K562 (cell line): ENCODE measurements at regions not wholly inside any gene's neighbourhood (a gene's known extent, or its start where the extent isn't known, plus 50 kb on each side); places are given as distances from the start of the nearest gene placed in this dataset.

Experiments used
- ATAC-seq: fragments of 200-7000 bp; cut with Tn5 transposase; 3 replicates; pipeline ENCODE4 v1.9.1; 2020; ENCODE audit warnings: moderate library complexity
- BruUV-seq: library from RNA; stranded (reverse); fragments of 400-500 nt; replicated peaks from 2 replicates; lab custom pipeline; 2021; lab: Mats Ljungman, UMichigan
- CTCF ChIA-PET: fragments of 300-600 bp; formaldehyde crosslinking; extraction: SDS; loops from one replicate; lab custom pipeline; 2021; ENCODE audit warnings: low intra/inter-chr PET ratio; lab: Yijun Ruan, JAX
- POLR2A ChIA-PET: fragments of 300-600, 350-650 bp; sonication (Branson Sonifier 250); formaldehyde crosslinking; extraction: SDS; loops from one replicate; lab custom pipeline; 2021; ENCODE audit warnings: antibody characterized with exemption, inconsistent platforms; lab: Yijun Ruan, JAX
- DNase-seq, 4 experiments: peaks; one replicate each; pipeline versions ENCODE4 v3.0.0 to v3.0.0-alpha.2; 2011 to 2018; ENCODE audit warnings: low spot score in 3 of 4, mixed read lengths in 3 of 4; ENCODE audit errors: extremely low read depth in 1 of 4
- FAIRE-seq: peaks from 2 replicates; lab custom pipeline; 2011; peaks lifted over from hg19 to GRCh38; lab: Jason Lieb, UNC
- H2AFZ ChIP-seq: 2 replicates; pipeline ENCODE4 v1.6.0; 2011; ENCODE audit warnings: low read depth, low read length, control low read depth, inconsistent platforms
- H3K27ac ChIP-seq: fragments of 200-600 bp; 3 replicates; pipeline ENCODE4 v1.8.0; 2011; ENCODE audit warnings: low read depth, mild to moderate bottlenecking, control low read depth, inconsistent platforms, low read length, moderate library complexity, mixed read lengths; ENCODE audit errors: extremely low read depth
- H3K27me3 ChIP-seq, 2 experiments: fragments of 300-600 bp in 1 of 2; 2 replicates in 1 of 2; 3 replicates in 1 of 2; pipeline versions ENCODE4 v1.6.0 to v1.8.0; 2011; ENCODE audit warnings: inconsistent platforms in 2 of 2, low read length in 2 of 2, mild to moderate bottlenecking in 1 of 2, mixed read lengths in 1 of 2, moderate library complexity in 1 of 2; ENCODE audit not compliant: control insufficient read depth in 2 of 2, insufficient read depth in 2 of 2
- H3K36me3 ChIP-seq: fragments of 300-600 bp; 3 replicates; pipeline ENCODE4 v1.8.0; 2011; ENCODE audit warnings: mild to moderate bottlenecking, low read length, inconsistent platforms; ENCODE audit not compliant: control insufficient read depth, insufficient read depth
- H3K4me1 ChIP-seq, 2 experiments: fragments of 200-600 bp in 1 of 2; replicated peaks in 1 of 2; 2 replicates in 1 of 2; 3 replicates in 1 of 2; pipeline versions ENCODE4 v1.5.1 to v1.8.0; 2011; ENCODE audit warnings: inconsistent platforms in 2 of 2, low read length in 2 of 2, mild to moderate bottlenecking in 1 of 2, mixed read lengths in 1 of 2, moderate library complexity in 1 of 2; ENCODE audit not compliant: control insufficient read depth in 2 of 2, insufficient read depth in 2 of 2
- H3K4me2 ChIP-seq: 2 replicates; pipeline ENCODE4 v1.6.1; 2011; ENCODE audit warnings: low read length, control low read depth, inconsistent platforms, mixed read lengths; ENCODE audit not compliant: insufficient read depth
- H3K4me3 ChIP-seq: fragments of 200-600 bp; sonication (generic), shearing (Covaris generic); 2 replicates; pipeline ENCODE4 v1.5.1; 2016; ENCODE audit warnings: control low read depth, inconsistent platforms
- H3K79me2 ChIP-seq: fragments of 200-600 bp; 3 replicates; pipeline ENCODE4 v1.8.0; 2011; ENCODE audit warnings: low read length, inconsistent platforms; ENCODE audit not compliant: control insufficient read depth, insufficient read depth
- H3K9ac ChIP-seq, 2 experiments: 2 replicates each; pipeline versions ENCODE4 v1.6.0 to v1.6.1; 2011; ENCODE audit warnings: low read depth in 2 of 2, low read length in 2 of 2, control low read depth in 1 of 2, inconsistent platforms in 1 of 2, mild to moderate bottlenecking in 1 of 2, mixed read lengths in 1 of 2; ENCODE audit not compliant: insufficient read depth in 1 of 2
- H3K9me1 ChIP-seq: one replicate; pipeline ENCODE4 v1.6.0; 2011; ENCODE audit warnings: inconsistent platforms, mild to moderate bottlenecking, low read length, moderate library complexity; ENCODE audit not compliant: control insufficient read depth, insufficient read depth
- H3K9me3 ChIP-seq: replicated peaks from 2 replicates; pipeline ENCODE4 v1.5.1; 2011; ENCODE audit warnings: low read depth, low read length, inconsistent platforms; ENCODE audit not compliant: control insufficient read depth, insufficient read depth
- H4K20me1 ChIP-seq: replicated peaks from 2 replicates; pipeline ENCODE4 v1.6.1; 2011; ENCODE audit warnings: low read length, inconsistent platforms, mixed read lengths; ENCODE audit not compliant: control insufficient read depth, insufficient read depth
- BRD9 ChIP-seq: fragments of 450-650 bp; IDR thresholded peaks from 2 replicates; pipeline ENCODE4 v1.6.1; 2018; ENCODE audit warnings: low read depth; ENCODE audit not compliant: partially characterized antibody
- GTF2A2 ChIP-seq: IDR thresholded peaks from 2 replicates; pipeline ENCODE4 v1.6.1; 2016; ENCODE audit warnings: mild to moderate bottlenecking, missing genetic modification characterization, missing compliant biosample characterization
- HMGXB4 ChIP-seq: sonication (generic); formaldehyde crosslinking; IDR thresholded peaks from 2 replicates; pipeline ENCODE4 v1.8.1; 2023; ENCODE audit warnings: mild to moderate bottlenecking, missing genetic modification reagents
- IRF1 ChIP-seq: sonication (generic); formaldehyde crosslinking; IDR thresholded peaks from 2 replicates; pipeline ENCODE4 v1.8.0; 2022; ENCODE audit warnings: missing genetic modification reagents, mild to moderate bottlenecking, borderline replicate concordance
- LEF1 ChIP-seq: fragments of 450-650 bp; IDR thresholded peaks from 2 replicates; pipeline ENCODE4 v1.6.1; 2016; ENCODE audit warnings: mild to moderate bottlenecking
- NCOA6 ChIP-seq: fragments of 450-650 bp; IDR thresholded peaks from 2 replicates; pipeline ENCODE4 v1.6.1; 2017; ENCODE audit warnings: mild to moderate bottlenecking
- NFE2 ChIP-seq: IDR thresholded peaks from 2 replicates; pipeline ENCODE4 v1.6.1; 2014; ENCODE audit warnings: antibody characterized with exemption, low read depth
- NR2C1 ChIP-seq, 2 experiments: fragments of 450-650 bp; IDR thresholded peaks; 2 replicates each; pipeline ENCODE4 v1.6.1; 2017; ENCODE audit warnings: mild to moderate bottlenecking in 2 of 2, antibody characterized with exemption in 1 of 2, inconsistent platforms in 1 of 2, missing compliant biosample characterization in 1 of 2, missing genetic modification characterization in 1 of 2
- NUFIP1 ChIP-seq: fragments of 450-650 bp; IDR thresholded peaks from 2 replicates; pipeline ENCODE4 v1.6.1; 2018; ENCODE audit not compliant: partially characterized antibody
- OTX1 ChIP-seq: fragments of 450-650 bp; formaldehyde crosslinking; IDR thresholded peaks from 2 replicates; pipeline ENCODE4 v1.4.0; 2022; ENCODE audit warnings: mild to moderate bottlenecking
- SREBF1 ChIP-seq: fragments of 150-350 bp; IDR thresholded peaks from 2 replicates; pipeline ENCODE4 v1.6.1; 2014; ENCODE audit warnings: antibody characterized with exemption, low read depth, low read length, borderline replicate concordance
- SRF ChIP-seq, 2 experiments: fragments of 250-450, 450-650 bp in 1 of 2; sonication (Bioruptor Pico) in 1 of 2; sonication (generic) in 1 of 2; formaldehyde crosslinking; IDR thresholded peaks; 2 replicates each; pipeline versions ENCODE4 v1.5.0 to v1.5.1; 2020 to 2022; ENCODE audit warnings: mild to moderate bottlenecking in 1 of 2, missing genetic modification reagents in 1 of 2
- TOE1 ChIP-seq, 2 experiments: fragments of 450-650 bp in 1 of 2; sonication (generic) in 1 of 2; formaldehyde crosslinking in 1 of 2; IDR thresholded peaks; 2 replicates each; pipeline versions ENCODE4 v1.7.1 to v1.8.0; 2016 to 2022; ENCODE audit warnings: borderline replicate concordance in 2 of 2, mild to moderate bottlenecking in 2 of 2, antibody characterized with exemption in 1 of 2, inconsistent platforms in 1 of 2, low read depth in 1 of 2, missing genetic modification reagents in 1 of 2, moderate library complexity in 1 of 2
- TRIM24 ChIP-seq, 2 experiments: fragments of 450-650 bp; IDR thresholded peaks; 2 replicates each; pipeline ENCODE4 v1.6.1; 2016
- ZFP30 ChIP-seq: fragments of 250-450 bp; sonication (Bioruptor Pico); IDR thresholded peaks from 2 replicates; pipeline ENCODE4 v1.8.0; 2022; ENCODE audit warnings: moderate library complexity, mild to moderate bottlenecking, inconsistent platforms, borderline replicate concordance
- ZNF140 ChIP-seq: fragments of 250-450 bp; sonication (Bioruptor Pico); IDR thresholded peaks from 2 replicates; pipeline ENCODE4 v1.8.0; 2021; ENCODE audit warnings: moderate library complexity, mild to moderate bottlenecking, inconsistent platforms
- ZNF174 ChIP-seq: fragments of 250-450 bp; sonication (Bioruptor Pico); IDR thresholded peaks from 2 replicates; pipeline ENCODE4 v1.4.0; 2020; ENCODE audit warnings: mild to moderate bottlenecking
- ZNF785 ChIP-seq: fragments of 250-450 bp; sonication (Bioruptor Pico); IDR thresholded peaks from 2 replicates; pipeline ENCODE4 v1.4.0; 2020; ENCODE audit warnings: mild to moderate bottlenecking
- WGBS: fragments of 100-300 bp; shearing (Covaris generic); methylation state at CpG from one replicate; pipeline ENCODE4 v1.1.6; 2016; ENCODE audit warnings: low coverage, mixed read lengths; ENCODE audit not compliant: insufficient coverage; ENCODE audit errors: missing lambda C conversion rate; 5-methylcytosine and 5-hydroxymethylcytosine counted together
- in situ Hi-C: fragments of 300-500 bp; cut with MboI; formaldehyde crosslinking; loops from 4 replicates; pipeline ENCODE4 v1.15.0; 2018; ENCODE audit warnings: inconsistent platforms, mixed read lengths
- intact Hi-C: fragments of 100-400 bp; cut with micrococcal nuclease; formaldehyde crosslinking; loops from 2 replicates; pipeline ENCODE4 v1.14.2; 2022

- H3K9me1 ChIP-seq = no peaks in the 10 kb centered on the region
- BruUV-seq = no TSS peak
Measured at GRCh38 chr13:56378566-56378965, 762.2 kb upstream of the PRR20A start.

More at GRCh38 chr13:56378566-56378965, 762.2 kb upstream of the PRR20A start:
- in situ Hi-C loops (no loop called here), intact Hi-C loops (no loop called here)
- DNase-seq (no peak), ATAC-seq (no peak), FAIRE-seq (no peak)
- Histone ChIP-seq H3K79me2 (no peaks in the 10 kb centered on the region), H3K9ac (no peak overlapping the region), H3K4me3 (no peak overlapping the region), H3K9me3 (no peaks in the 10 kb centered on the region), H3K27me3 (no peaks in the 10 kb centered on the region), H3K4me1 (no peaks in the 10 kb centered on the region), H3K4me2 (no peak overlapping the region), H2AFZ (no peak overlapping the region), H3K27ac (no peak overlapping the region), H3K36me3 (no peaks in the 10 kb centered on the region), H4K20me1 (no peaks in the 10 kb centered on the region)
- ChIA-PET CTCF (no interaction called here), POLR2A (no interaction called here)
- TF ChIP-seq OTX1 (CRISPR knock-in tag) (no peak), ZNF174 (CRISPR knock-in tag) (no peak), NFE2 (no peak), NR2C1 (IDR thresholded peaks at IDR 0.05) (no peak), NR2C1 (tag; IDR thresholded peaks at IDR 0.05) (no peak), SRF (CRISPR knock-in tag; IDR thresholded peaks at IDR 0.05) (no peak), GTF2A2 (tag) (no peak), ZNF785 (CRISPR knock-in tag) (no peak), IRF1 (no peak), LEF1 (no peak), NCOA6 (no peak), TOE1 (IDR thresholded peaks at IDR 0.05; ENCODE audit: borderline replicate concordance) (no peak), TOE1 (CRISPR knock-in tag; IDR thresholded peaks at IDR 0.05; ENCODE audit: borderline replicate concordance, low read depth) (no peak), BRD9 (no peak), SREBF1 (no peak), ZFP30 (CRISPR knock-in tag) (no peak), ZNF140 (CRISPR knock-in tag) (no peak), TRIM24 (IDR thresholded peaks at IDR 0.05) (no peak), HMGXB4 (no peak), NUFIP1 (no peak)
- WGBS = 0% methylated on average over 1 of the region's 1 CpG
